Mesenchymal stem cell (in vitro differentiated cells and primary cell): ENCODE measurements at regions not wholly inside any gene's neighbourhood (a gene's known extent, or its start where the extent isn't known, plus 50 kb on each side); places are given as distances from the start of the nearest gene placed in this dataset.
"Not testable (repeated sequence)": the region's sequence is repeated elsewhere in the genome, so short reads cannot be mapped to it uniquely, and the experiment has no call there.

Experiments used
- DNase-seq: peaks from one replicate; pipeline ENCODE4 v3.0.0-alpha.2; 2013
- H2AFZ ChIP-seq: one replicate; pipeline ENCODE4 v1.6.1; 2013; ENCODE audit warnings: low read depth, mild to moderate bottlenecking, control low read depth, inconsistent platforms, low read length, moderate library complexity
- H2AK5ac ChIP-seq: 2 replicates; pipeline ENCODE4 v1.6.1; 2013; ENCODE audit warnings: low read length, moderate library complexity, mild to moderate bottlenecking, inconsistent platforms; ENCODE audit not compliant: severe bottlenecking
- H2BK120ac ChIP-seq: one replicate; pipeline ENCODE4 v1.6.1; 2013; ENCODE audit warnings: low read depth, mild to moderate bottlenecking, inconsistent platforms, low read length, moderate library complexity
- H2BK12ac ChIP-seq, 2 experiments: one replicate each; pipeline ENCODE4 v1.6.1; 2013; ENCODE audit warnings: inconsistent platforms in 2 of 2, low read length in 2 of 2, mild to moderate bottlenecking in 2 of 2, moderate library complexity in 2 of 2, control low read depth in 1 of 2
- H2BK15ac ChIP-seq: one replicate; pipeline ENCODE4 v1.6.1; 2013; ENCODE audit warnings: mild to moderate bottlenecking, low read depth, inconsistent platforms; ENCODE audit not compliant: poor library complexity, severe bottlenecking
- H2BK5ac ChIP-seq: 2 replicates; pipeline ENCODE4 v1.6.1; 2013; ENCODE audit warnings: low read depth, mild to moderate bottlenecking, low read length, control low read depth, inconsistent platforms; ENCODE audit not compliant: poor library complexity, severe bottlenecking
- H3K14ac ChIP-seq, 2 experiments: one replicate each; pipeline ENCODE4 v1.6.1; 2013; ENCODE audit warnings: inconsistent platforms in 2 of 2, low read length in 2 of 2, control low read depth in 1 of 2, mild to moderate bottlenecking in 1 of 2, moderate library complexity in 1 of 2
- H3K18ac ChIP-seq, 2 experiments: one replicate each; pipeline ENCODE4 v1.6.1; 2013; ENCODE audit warnings: inconsistent platforms in 2 of 2, low read length in 2 of 2, control low read depth in 1 of 2, low read depth in 1 of 2, mild to moderate bottlenecking in 1 of 2
- H3K23ac ChIP-seq, 2 experiments: one replicate each; pipeline ENCODE4 v1.6.1; 2013; ENCODE audit warnings: inconsistent platforms in 2 of 2, low read length in 2 of 2, mild to moderate bottlenecking in 2 of 2, moderate library complexity in 2 of 2, control low read depth in 1 of 2
- H3K27ac ChIP-seq: 2 replicates; pipeline ENCODE4 v1.5.1; 2013; ENCODE audit warnings: mild to moderate bottlenecking, moderate library complexity, low read length, control low read depth, inconsistent platforms; ENCODE audit not compliant: poor library complexity, severe bottlenecking
- H3K27me3 ChIP-seq, 2 experiments: 2 replicates each; pipeline versions ENCODE4 v1.6.1 to v1.7.0; 2013; ENCODE audit warnings: low read length in 2 of 2, mild to moderate bottlenecking in 2 of 2, moderate library complexity in 2 of 2, control low read depth in 1 of 2, inconsistent platforms in 1 of 2; ENCODE audit not compliant: control insufficient read depth in 1 of 2, insufficient read depth in 1 of 2
- H3K36me3 ChIP-seq, 2 experiments: 2 replicates each; pipeline versions ENCODE4 v1.6.1 to v1.7.0; 2013; ENCODE audit warnings: low read length in 2 of 2, control low read depth in 1 of 2, inconsistent platforms in 1 of 2, low read depth in 1 of 2, mild to moderate bottlenecking in 1 of 2; ENCODE audit not compliant: insufficient read depth in 2 of 2, control insufficient read depth in 1 of 2
- H3K4ac ChIP-seq, 2 experiments: one replicate each; pipeline ENCODE4 v1.6.1; 2013; ENCODE audit warnings: inconsistent platforms in 2 of 2, low read length in 2 of 2, mild to moderate bottlenecking in 2 of 2, moderate library complexity in 2 of 2, control low read depth in 1 of 2, low read depth in 1 of 2
- H3K4me1 ChIP-seq: 2 replicates; pipeline ENCODE4 v1.6.1; 2013; ENCODE audit warnings: low read depth, low read length, control low read depth; ENCODE audit not compliant: control insufficient read depth, insufficient read depth
- H3K4me2 ChIP-seq: 2 replicates; pipeline ENCODE4 v1.6.1; 2013; ENCODE audit warnings: low read length, mild to moderate bottlenecking, inconsistent platforms; ENCODE audit not compliant: poor library complexity, severe bottlenecking
- H3K4me3 ChIP-seq, 2 experiments: 2 replicates each; pipeline versions ENCODE4 v1.5.1 to v1.7.0; 2013; ENCODE audit warnings: low read length in 2 of 2, mild to moderate bottlenecking in 2 of 2, control low read depth in 1 of 2, low read depth in 1 of 2; ENCODE audit not compliant: insufficient read depth in 1 of 2
- H3K79me1 ChIP-seq: replicated peaks from 2 replicates; pipeline ENCODE4 v1.6.1; 2013; ENCODE audit warnings: mild to moderate bottlenecking, control low read depth, low read length, inconsistent platforms; ENCODE audit not compliant: poor library complexity, severe bottlenecking
- H3K9ac ChIP-seq: 2 replicates; pipeline ENCODE4 v1.7.0; 2013; ENCODE audit warnings: mild to moderate bottlenecking, low read length, moderate library complexity
- H3K9me3 ChIP-seq: 2 replicates; pipeline ENCODE4 v1.7.0; 2013; ENCODE audit warnings: mild to moderate bottlenecking, low read length; ENCODE audit not compliant: control insufficient read depth
- H4K8ac ChIP-seq: one replicate; pipeline ENCODE4 v1.6.1; 2013; ENCODE audit warnings: inconsistent platforms, mild to moderate bottlenecking, low read length, moderate library complexity
- H4K91ac ChIP-seq: one replicate; pipeline ENCODE4 v1.6.1; 2013; ENCODE audit warnings: mild to moderate bottlenecking, low read length, inconsistent platforms
- WGBS: methylation state at CpG from one replicate; pipeline ENCODE4 v1.1.7; 2013; ENCODE audit warnings: mixed read lengths; 5-methylcytosine and 5-hydroxymethylcytosine counted together

DNA sequence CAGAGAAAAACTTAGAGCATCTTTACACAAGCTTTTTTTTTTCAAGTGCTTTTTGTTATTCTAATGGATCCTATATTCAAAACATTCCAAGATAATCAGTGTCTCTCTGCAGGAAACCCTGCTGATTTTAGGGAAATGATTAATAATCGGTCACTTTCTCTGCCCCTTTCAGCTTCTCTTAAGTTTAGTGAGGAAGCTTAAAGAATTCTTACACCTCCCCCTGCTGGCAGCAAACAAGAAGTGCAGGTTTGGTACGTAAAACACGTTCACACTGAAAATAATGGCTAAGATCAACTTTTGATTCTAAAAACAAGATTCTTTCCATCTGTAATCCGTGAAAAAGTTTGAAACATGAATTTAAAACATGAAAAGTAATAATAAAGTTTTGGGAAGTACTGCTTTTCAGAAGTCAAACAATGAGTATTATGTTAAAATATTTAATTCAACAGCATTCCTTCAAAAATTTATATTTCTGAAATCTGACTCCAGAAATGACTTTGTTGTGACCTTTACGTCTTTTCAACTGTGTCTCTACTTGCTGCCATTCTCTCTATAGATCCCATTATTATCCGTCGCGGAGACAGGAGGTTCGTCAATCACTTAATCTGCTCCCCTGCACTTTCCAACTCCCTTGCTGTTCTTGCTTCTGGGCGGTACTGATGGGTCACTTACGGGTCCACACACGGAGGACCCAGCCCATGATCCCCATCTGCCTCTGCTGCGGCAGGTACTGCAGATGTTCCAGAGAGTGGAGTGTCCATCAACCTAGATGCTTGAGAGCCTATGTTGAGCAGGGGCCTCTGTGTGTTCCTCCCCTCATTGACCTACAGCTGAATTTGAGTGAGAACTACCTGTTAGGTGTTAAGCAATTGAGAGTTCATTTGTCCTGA is 203.1 kb upstream of the EDNRB start:
- Histone ChIP-seq H3K4me3 (no peak overlapping the region), H2BK5ac (no peak overlapping the region), H4K8ac (peak overlapping the region; percentile 52), H3K27ac (no peak overlapping the region), H3K23ac (no peak overlapping the region), H3K9me3 (no peaks in the 10 kb centered on the region), H3K9ac (peak overlapping the region; percentile 66), H2AK5ac (no peak overlapping the region), H4K91ac (no peak overlapping the region), H3K14ac (no peak overlapping the region), H3K27me3 (peaks cover 0 to 23% of the 10 kb centered on the region in 2 experiments), H3K18ac (peak overlapping the region in 1 of 2 experiments; percentile 30), H3K4me1 (no peaks in the 10 kb centered on the region), H3K79me1 (no peaks in the 10 kb centered on the region), H2AFZ (no peak overlapping the region), H3K36me3 (no peaks in the 10 kb centered on the region), H3K4me2 (no peak overlapping the region), H2BK15ac (no peak overlapping the region), H2BK12ac (peak overlapping the region; percentile 14 to 40), H3K4ac (no peak overlapping the region), H2BK120ac (no peak overlapping the region)
- peak; percentile 61 for DNase-seq
- WGBS, result 71% methylated on average over 10 of the region's 13 CpGs

- H3K14ac ChIP-seq, result no peak overlapping the region
- H3K23ac ChIP-seq, result no peak overlapping the region
- no peak overlapping the region for H3K27ac ChIP-seq
- no peak for DNase-seq
- no peak overlapping the region for H3K4me3 ChIP-seq
- 46% methylated on average over 2 of the region's 3 CpGs for WGBS
- H3K4me2 ChIP-seq, result no peak overlapping the region
- no peaks in the 10 kb centered on the region for H3K79me1 ChIP-seq
- no peak overlapping the region for H2AK5ac ChIP-seq
- no peak overlapping the region for H2BK120ac ChIP-seq
- H2BK5ac ChIP-seq, result no peak overlapping the region
- no peak overlapping the region for H2BK15ac ChIP-seq
- no peaks in the 10 kb centered on the region for H3K9me3 ChIP-seq
- H4K8ac ChIP-seq, result no peak overlapping the region
- H2BK12ac ChIP-seq, result no peak overlapping the region
- no peaks in the 10 kb centered on the region for H3K36me3 ChIP-seq
- peaks cover 0 to 27% of the 10 kb centered on the region in 2 experiments for H3K27me3 ChIP-seq
- no peak overlapping the region for H3K4ac ChIP-seq
- H4K91ac ChIP-seq, result no peak overlapping the region
- no peaks in the 10 kb centered on the region for H3K4me1 ChIP-seq
- no peak overlapping the region for H2AFZ ChIP-seq
- H3K18ac ChIP-seq, result no peak overlapping the region
- H3K9ac ChIP-seq, result peak overlapping the region; percentile 66
Measured at GRCh38 chr13:78121001-78121400, 202.4 kb upstream of the EDNRB start.

DNA sequence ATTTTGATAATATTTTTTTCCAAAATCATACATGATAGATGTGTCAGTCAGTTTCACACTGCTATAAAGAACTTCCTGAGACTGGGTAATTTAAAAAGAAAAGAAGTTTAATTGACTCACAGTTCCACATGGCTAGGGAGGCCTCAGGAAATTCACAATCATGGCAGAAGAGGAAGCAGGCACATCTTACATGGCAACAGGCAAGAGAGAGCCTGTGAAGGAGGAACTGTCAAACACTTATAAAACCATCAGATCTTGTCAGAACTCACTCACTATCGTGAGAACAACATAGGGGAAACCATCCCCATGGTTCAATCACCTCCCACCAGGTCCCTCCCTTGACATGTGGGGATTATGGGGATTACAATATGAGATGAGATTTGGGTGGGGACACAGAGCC is 201.5 kb upstream of the EDNRB start:
- H4K91ac ChIP-seq, H3K4me1 ChIP-seq, H3K9me3 ChIP-seq, DNase-seq, H3K4ac ChIP-seq, H3K9ac ChIP-seq, H4K8ac ChIP-seq, H3K14ac ChIP-seq, H3K4me2 ChIP-seq, H3K79me1 ChIP-seq, H3K27ac ChIP-seq, H2BK15ac ChIP-seq, H2BK12ac ChIP-seq, H3K23ac ChIP-seq, H3K4me3 ChIP-seq, H2BK5ac ChIP-seq, H2AK5ac ChIP-seq, H3K36me3 ChIP-seq, H2AFZ ChIP-seq, H2BK120ac ChIP-seq: not testable (repeated sequence)
- no CpG with 5 or more reads among the region's 1 CpG for WGBS
- H3K18ac ChIP-seq, result peak overlapping the region in 1 of 2 experiments; percentile 24
- H3K27me3 ChIP-seq, result peaks cover 0 to 27% of the 10 kb centered on the region in 2 experiments

- not testable (repeated sequence) for H3K79me1 ChIP-seq, H3K4me1 ChIP-seq, H2BK15ac ChIP-seq, H4K8ac ChIP-seq, H3K9ac ChIP-seq, H3K27ac ChIP-seq, H3K14ac ChIP-seq, DNase-seq, H2BK12ac ChIP-seq, H2BK120ac ChIP-seq, H3K23ac ChIP-seq, H4K91ac ChIP-seq, H3K36me3 ChIP-seq, H3K4me2 ChIP-seq, H3K18ac ChIP-seq, H2AK5ac ChIP-seq, H3K4ac ChIP-seq, H2AFZ ChIP-seq, H3K4me3 ChIP-seq, H2BK5ac ChIP-seq
- no CpG with 5 or more reads among the region's 2 CpGs for WGBS
- peaks cover 25% of the 10 kb centered on the region for H3K9me3 ChIP-seq
- peaks cover 0 to 17% of the 10 kb centered on the region in 2 experiments for H3K27me3 ChIP-seq
Measured at GRCh38 chr13:78117070-78117469, 198.4 kb upstream of the EDNRB start.
